HFF-Myc (cell line): ENCODE measurements at regions not wholly inside any gene's neighbourhood (a gene's known extent, or its start where the extent isn't known, plus 50 kb on each side); places are given as distances from the start of the nearest gene placed in this dataset.

Experiments used
- DNase-seq: peaks from one replicate; pipeline ENCODE4 v3.0.0-alpha.2; 2011; ENCODE audit warnings: low read depth; ENCODE audit errors: extremely low read depth
- H3K4me3 ChIP-seq: replicated peaks from 2 replicates; pipeline ENCODE4 v1.5.1; 2011; ENCODE audit warnings: low read depth, mild to moderate bottlenecking, control low read depth, low read length
- CTCF ChIP-seq: IDR thresholded peaks from 2 replicates; pipeline ENCODE4 v1.5.1; 2012; ENCODE audit warnings: mild to moderate bottlenecking, low read depth, low read length, control low read depth; ENCODE audit errors: missing control alignments

- no peak for TF ChIP-seq CTCF
Observed at GRCh38 chr6:121600389-121601168, 165.1 kb downstream of the GJA1 start.

GRCh38 chr6:121603486-121603885 lies 168.0 kb downstream of the GJA1 start:
- H3K4me3 ChIP-seq = no peak overlapping the region
- no peak for TF ChIP-seq CTCF
- DNase-seq = no peak

More at GRCh38 chr6:121600389-121601168, 165.1 kb downstream of the GJA1 start:
- no peak overlapping the region for H3K4me3 ChIP-seq
- DNase-seq = no peak

GRCh38 chr6:121607721-121608120 lies 172.3 kb downstream of the GJA1 start:
- H3K4me3 ChIP-seq = no peak overlapping the region
- DNase-seq = no peak
- TF ChIP-seq CTCF = no peak

- H3K4me3 ChIP-seq = no peak overlapping the region
- no peak for DNase-seq
- no peak for TF ChIP-seq CTCF
Observed at GRCh38 chr6:121608270-121608669, 172.8 kb downstream of the GJA1 start.

GRCh38 chr6:121609281-121609680 lies 173.8 kb downstream of the GJA1 start:
- no peak overlapping the region for H3K4me3 ChIP-seq
- no peak for DNase-seq
- TF ChIP-seq CTCF = no peak

- no peak overlapping the region for H3K4me3 ChIP-seq
- no peak for DNase-seq
- no peak for TF ChIP-seq CTCF
Observed at GRCh38 chr6:121612927-121613326, 177.5 kb downstream of the GJA1 start.

- DNase-seq = no peak
- TF ChIP-seq CTCF = no peak
- H3K4me3 ChIP-seq = no peak overlapping the region
Observed at GRCh38 chr6:121614115-121614514, 178.7 kb downstream of the GJA1 start.
